AG04449 (cell line): ENCODE measurements at regions not wholly inside any gene's neighbourhood (a gene's known extent, or its start where the extent isn't known, plus 50 kb on each side); places are given as distances from the start of the nearest gene placed in this dataset.

Experiments
- CTCF ChIA-PET: fragments of 350-600 bp; formaldehyde crosslinking; extraction: SDS; loops from one replicate; lab custom pipeline; 2021; ENCODE audit warnings: antibody characterized with exemption; lab: Yijun Ruan, JAX
- POLR2A ChIA-PET: fragments of 400-600, 350-600 bp; formaldehyde crosslinking; extraction: SDS; loops from one replicate; lab custom pipeline; 2020; ENCODE audit warnings: antibody characterized with exemption, inconsistent platforms; lab: Yijun Ruan, JAX
- DNase-seq: peaks from one replicate; pipeline ENCODE4 v3.0.0-alpha.2; 2010; ENCODE audit warnings: low read depth, low spot score
- H3K4me3 ChIP-seq: 2 replicates; pipeline ENCODE4 v1.5.1; 2011; ENCODE audit warnings: low read depth, mild to moderate bottlenecking, control low read depth, low read length
- TF ChIP-seq, protein P1 (sequence below): IDR thresholded peaks from one replicate; pipeline ENCODE4 v1.5.1; 2011; ENCODE audit warnings: mild to moderate bottlenecking, moderate library complexity, low read length, control low read depth, inconsistent platforms; ENCODE audit not compliant: insufficient read depth; ENCODE audit errors: missing control alignments

GRCh38 chr6:8828376-8828775, 393.0 kb upstream of the SLC35B3 start:
- no peak overlapping the region for H3K4me3 ChIP-seq
- TF ChIP-seq, protein P1, sequence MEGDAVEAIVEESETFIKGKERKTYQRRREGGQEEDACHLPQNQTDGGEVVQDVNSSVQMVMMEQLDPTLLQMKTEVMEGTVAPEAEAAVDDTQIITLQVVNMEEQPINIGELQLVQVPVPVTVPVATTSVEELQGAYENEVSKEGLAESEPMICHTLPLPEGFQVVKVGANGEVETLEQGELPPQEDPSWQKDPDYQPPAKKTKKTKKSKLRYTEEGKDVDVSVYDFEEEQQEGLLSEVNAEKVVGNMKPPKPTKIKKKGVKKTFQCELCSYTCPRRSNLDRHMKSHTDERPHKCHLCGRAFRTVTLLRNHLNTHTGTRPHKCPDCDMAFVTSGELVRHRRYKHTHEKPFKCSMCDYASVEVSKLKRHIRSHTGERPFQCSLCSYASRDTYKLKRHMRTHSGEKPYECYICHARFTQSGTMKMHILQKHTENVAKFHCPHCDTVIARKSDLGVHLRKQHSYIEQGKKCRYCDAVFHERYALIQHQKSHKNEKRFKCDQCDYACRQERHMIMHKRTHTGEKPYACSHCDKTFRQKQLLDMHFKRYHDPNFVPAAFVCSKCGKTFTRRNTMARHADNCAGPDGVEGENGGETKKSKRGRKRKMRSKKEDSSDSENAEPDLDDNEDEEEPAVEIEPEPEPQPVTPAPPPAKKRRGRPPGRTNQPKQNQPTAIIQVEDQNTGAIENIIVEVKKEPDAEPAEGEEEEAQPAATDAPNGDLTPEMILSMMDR: no peak
- CTCF ChIA-PET: no interaction called here
- POLR2A ChIA-PET: no interaction called here
- DNase-seq: no peak

DNA sequence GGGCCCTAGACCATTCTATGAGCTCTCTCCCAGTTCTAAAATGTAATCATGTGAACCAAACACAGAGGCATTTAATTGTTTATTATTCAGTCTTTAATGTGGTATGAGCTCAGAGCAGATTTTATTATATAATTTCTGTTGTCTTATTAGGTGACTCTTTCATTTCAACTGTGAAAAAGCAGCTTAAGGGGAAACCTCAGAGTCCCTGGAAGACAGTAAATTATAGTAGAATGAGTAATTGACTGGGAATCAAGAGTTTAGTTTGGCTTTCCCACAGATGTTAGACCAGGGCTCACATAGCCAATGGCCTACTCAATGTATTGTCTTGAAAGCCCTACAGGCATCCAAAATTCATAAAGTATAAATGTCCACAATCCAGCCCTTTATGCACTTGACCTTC, 390.4 kb upstream of the SLC35B3 start:
- no peak overlapping the region for H3K4me3 ChIP-seq
- ChIA-PET CTCF (no interaction called here), POLR2A (no interaction called here)
- TF ChIP-seq, protein P1: no peak
- DNase-seq: no peak

DNA sequence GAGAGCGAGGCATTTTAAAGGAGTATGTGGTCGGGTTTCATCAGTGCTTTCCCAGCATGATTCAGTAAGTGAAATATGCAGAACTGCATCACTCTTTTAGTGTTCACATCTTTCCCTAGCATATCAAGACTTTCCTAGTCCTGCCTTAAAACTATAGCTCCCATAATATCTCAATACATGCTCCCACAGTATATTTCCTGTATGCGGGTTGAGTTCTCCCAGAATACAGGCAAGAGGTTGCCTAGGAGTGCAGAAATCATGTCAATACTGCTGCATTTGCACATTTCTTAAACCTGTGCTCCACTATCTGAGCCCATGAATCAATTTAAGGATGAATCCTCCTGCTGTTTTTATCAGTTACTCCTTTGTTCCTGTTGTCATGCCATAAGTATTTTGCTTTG, 386.6 kb upstream of the SLC35B3 start:
- POLR2A ChIA-PET: no interaction called here
- CTCF ChIA-PET: no interaction called here
- DNase-seq: no peak
- TF ChIP-seq, protein P1: no peak
- no peak overlapping the region for H3K4me3 ChIP-seq

DNA sequence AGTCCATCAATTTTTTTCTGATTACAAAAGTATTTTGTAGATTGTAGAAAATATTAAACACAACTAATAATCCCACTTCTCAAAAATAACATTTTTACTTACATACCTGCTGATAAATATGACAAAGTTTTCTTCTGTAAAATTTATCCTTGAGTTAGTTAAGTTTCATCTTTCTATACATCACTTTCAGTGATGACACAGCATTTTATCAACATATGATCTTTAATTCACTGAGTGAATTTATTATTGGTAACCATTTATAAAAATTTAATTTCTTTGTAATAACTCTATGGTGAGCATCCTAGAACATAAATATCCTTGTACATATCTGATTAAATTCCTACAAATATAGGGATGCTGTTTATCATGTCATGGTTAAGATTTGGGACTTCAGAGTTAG, 385.0 kb upstream of the SLC35B3 start:
- CTCF ChIA-PET: no interaction called here
- no peak overlapping the region for H3K4me3 ChIP-seq
- POLR2A ChIA-PET: no interaction called here
- TF ChIP-seq, protein P1: no peak
- no peak for DNase-seq

- H3K4me3 ChIP-seq: no peak overlapping the region
- TF ChIP-seq, protein P1: no peak
- CTCF ChIA-PET: no interaction called here
- POLR2A ChIA-PET: no interaction called here
- no peak for DNase-seq
Observed at GRCh38 chr6:8819446-8819845, 384.1 kb upstream of the SLC35B3 start.

DNA sequence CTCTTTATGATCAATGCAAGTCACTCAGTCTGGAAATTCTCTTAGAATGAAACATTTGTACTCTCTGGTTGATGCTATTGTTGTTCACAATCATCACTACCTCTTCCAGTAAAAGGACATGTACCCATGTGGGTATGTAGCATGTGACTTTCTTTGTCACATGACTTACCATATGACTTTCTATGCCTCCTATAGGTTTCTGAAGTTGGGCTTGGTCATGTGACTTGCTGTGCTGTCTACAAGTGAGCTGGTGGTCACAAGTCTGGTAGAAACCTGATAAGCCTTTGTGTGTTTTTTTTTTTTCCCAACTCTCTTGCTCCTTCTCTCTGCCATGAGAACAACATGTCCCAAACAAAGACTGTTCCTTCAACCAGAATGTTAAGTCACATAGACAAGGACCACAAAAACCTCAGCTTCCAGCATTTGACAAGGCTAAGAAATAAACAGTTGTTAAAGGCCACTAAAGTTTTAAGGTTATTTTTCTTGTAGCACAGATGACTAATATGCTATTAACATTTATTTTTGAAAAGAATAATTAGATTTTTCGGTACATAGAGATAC, 379.2 kb upstream of the SLC35B3 start:
- CTCF ChIA-PET: no interaction called here
- POLR2A ChIA-PET: no interaction called here

More for the DNA sequence above, 379.2 kb upstream of the SLC35B3 start:
- DNase-seq: no peak
- no peak overlapping the region for H3K4me3 ChIP-seq
- TF ChIP-seq, protein P1: no peak
